Tibial nerve (tissue), 4 donors: ENCODE measurements at regions not wholly inside any gene's neighbourhood (a gene's known extent, or its start where the extent isn't known, plus 50 kb on each side); places are given as distances from the start of the nearest gene placed in this dataset.

Experiments used
- CTCF ChIP-seq, 5 experiments: fragments of 200-600 bp in 3 of 5; fragments of 450-650 bp in 2 of 5; sonication (generic) in 3 of 5; IDR thresholded peaks; one replicate each; pipeline ENCODE4 v1.5.1; 2016 to 2019; ENCODE audit warnings: antibody characterized with exemption in 5 of 5, mild to moderate bottlenecking in 3 of 5, moderate library complexity in 2 of 5
- EP300 ChIP-seq, 2 donors: sonication (generic); formaldehyde crosslinking; IDR thresholded peaks; one replicate each; pipeline ENCODE4 v1.6.1; 2017; ENCODE audit warnings: antibody characterized with exemption in 2 of 2, mild to moderate bottlenecking in 1 of 2
- POLR2A ChIP-seq, 2 donors: fragments of 450-650 bp; IDR thresholded peaks; one replicate each; pipeline ENCODE4 v1.6.1; 2017; ENCODE audit warnings: antibody characterized with exemption in 2 of 2, mild to moderate bottlenecking in 2 of 2, moderate library complexity in 2 of 2

GRCh38 chr6:45775026-45775697 is 240.5 kb downstream of the CLIC5 start:
- TF ChIP-seq POLR2A (IDR thresholded peaks at IDR 0.05): no peak
- TF ChIP-seq CTCF (IDR thresholded peaks at IDR 0.05): no peak
- TF ChIP-seq EP300 (IDR thresholded peaks at IDR 0.05): no peak
